Erythroblast (primary cell): ENCODE measurements at regions not wholly inside any gene's neighbourhood (a gene's known extent, or its start where the extent isn't known, plus 50 kb on each side); places are given as distances from the start of the nearest gene placed in this dataset.

Experiments
- GATA1 ChIP-seq: IDR thresholded peaks from 2 replicates; pipeline ENCODE4 v1.6.1; 2011; ENCODE audit warnings: low read depth, mild to moderate bottlenecking, control low read depth, low read length, moderate library complexity
- POLR2A ChIP-seq: IDR thresholded peaks from 2 replicates; pipeline ENCODE4 v1.6.1; 2011; ENCODE audit warnings: mild to moderate bottlenecking, low read length

DNA sequence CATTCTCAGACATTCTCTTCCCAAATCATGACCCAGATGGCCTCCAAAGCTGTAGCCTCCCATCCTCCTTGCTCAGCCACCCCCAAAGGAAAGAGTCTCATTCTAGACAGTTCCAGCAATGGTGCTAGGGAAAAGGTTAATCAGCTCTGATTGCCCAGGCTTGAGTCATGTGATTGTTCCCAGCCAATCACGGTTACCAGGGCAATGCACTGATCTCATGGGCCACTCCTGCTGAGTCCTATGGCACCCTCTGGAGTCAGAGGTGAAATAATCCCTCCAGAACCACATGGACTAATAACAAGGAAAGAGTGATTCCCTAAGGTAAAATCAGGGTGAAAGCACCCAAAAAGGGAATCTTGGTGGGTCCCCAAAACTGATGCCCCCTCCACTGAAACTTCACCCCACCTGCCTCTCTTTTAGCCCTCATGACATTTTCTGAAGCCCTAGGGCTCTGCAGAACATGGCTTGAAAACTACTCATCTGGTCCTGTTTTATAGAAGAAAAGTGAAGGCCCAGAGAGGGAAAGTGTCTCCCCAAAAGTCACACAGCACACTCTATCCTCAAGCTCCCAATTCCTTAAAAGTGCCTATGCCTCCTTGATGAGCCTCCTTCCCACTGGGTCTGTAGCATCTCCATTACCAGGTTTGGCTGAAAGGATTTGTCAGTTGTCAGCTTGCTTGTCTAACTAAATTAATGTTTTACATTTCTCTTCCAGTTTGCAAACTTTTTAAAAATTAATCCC, 203.7 kb downstream of the MN1 start:
- TF ChIP-seq POLR2A = no peak
- no peak for TF ChIP-seq GATA1
